ENCODE measurements at regions not wholly inside any gene's neighbourhood (a gene's known extent, or its start where the extent isn't known, plus 50 kb on each side); places are given as distances from the start of the nearest gene placed in this dataset.

GRCh38 chr4:45620808-45621207, 503.0 kb downstream of the GABRG1 start:
- TF ChIP-seq, protein P1, sequence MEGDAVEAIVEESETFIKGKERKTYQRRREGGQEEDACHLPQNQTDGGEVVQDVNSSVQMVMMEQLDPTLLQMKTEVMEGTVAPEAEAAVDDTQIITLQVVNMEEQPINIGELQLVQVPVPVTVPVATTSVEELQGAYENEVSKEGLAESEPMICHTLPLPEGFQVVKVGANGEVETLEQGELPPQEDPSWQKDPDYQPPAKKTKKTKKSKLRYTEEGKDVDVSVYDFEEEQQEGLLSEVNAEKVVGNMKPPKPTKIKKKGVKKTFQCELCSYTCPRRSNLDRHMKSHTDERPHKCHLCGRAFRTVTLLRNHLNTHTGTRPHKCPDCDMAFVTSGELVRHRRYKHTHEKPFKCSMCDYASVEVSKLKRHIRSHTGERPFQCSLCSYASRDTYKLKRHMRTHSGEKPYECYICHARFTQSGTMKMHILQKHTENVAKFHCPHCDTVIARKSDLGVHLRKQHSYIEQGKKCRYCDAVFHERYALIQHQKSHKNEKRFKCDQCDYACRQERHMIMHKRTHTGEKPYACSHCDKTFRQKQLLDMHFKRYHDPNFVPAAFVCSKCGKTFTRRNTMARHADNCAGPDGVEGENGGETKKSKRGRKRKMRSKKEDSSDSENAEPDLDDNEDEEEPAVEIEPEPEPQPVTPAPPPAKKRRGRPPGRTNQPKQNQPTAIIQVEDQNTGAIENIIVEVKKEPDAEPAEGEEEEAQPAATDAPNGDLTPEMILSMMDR (IDR thresholded peaks at IDR 0.05): no peak
- TF ChIP-seq POLR2A (IDR thresholded peaks at IDR 0.05) (no peak), POLR2AphosphoS5 (IDR thresholded peaks at IDR 0.05) (no peak)
